H1 (cell line): ENCODE measurements at regions not wholly inside any gene's neighbourhood (a gene's known extent, or its start where the extent isn't known, plus 50 kb on each side); places are given as distances from the start of the nearest gene placed in this dataset.

Experiments
- CTCF ChIA-PET: fragments of 300-600 bp; sonication (Branson Sonifier 250); formaldehyde crosslinking; loops from one replicate; lab custom pipeline; 2021; ENCODE audit not compliant: partially characterized antibody; lab: Charles Lee
- POLR2A ChIA-PET: fragments of 300-600 bp; sonication (Branson Sonifier 250); formaldehyde crosslinking; loops from one replicate; lab custom pipeline; 2021; ENCODE audit warnings: inconsistent platforms; ENCODE audit not compliant: partially characterized antibody; lab: Charles Lee
- DNase-seq, 2 experiments: peaks; one replicate each; pipeline versions ENCODE4 v3.0.0 to v3.0.0-alpha.2; 2010 to 2022; ENCODE audit warnings: low spot score in 2 of 2, low read depth in 1 of 2, mixed read lengths in 1 of 2
- FAIRE-seq: peaks from 2 replicates; lab custom pipeline; 2011; peaks lifted over from hg19 to GRCh38; lab: Jason Lieb, UNC
- H2AFZ ChIP-seq: 2 replicates; pipeline ENCODE4 v1.8.1; 2012; ENCODE audit warnings: low read length, inconsistent platforms
- H2AK5ac ChIP-seq: 2 replicates; pipeline ENCODE4 v1.6.1; 2013; ENCODE audit warnings: low read depth, low read length
- H2BK120ac ChIP-seq: replicated peaks from 2 replicates; pipeline ENCODE3; 2013; ENCODE audit warnings: low read depth, low read length, inconsistent platforms
- H2BK12ac ChIP-seq: 2 replicates; pipeline ENCODE4 v1.6.1; 2013; ENCODE audit warnings: low read depth, low read length
- H2BK15ac ChIP-seq: 2 replicates; pipeline ENCODE4 v1.6.1; 2013; ENCODE audit warnings: low read length
- H2BK20ac ChIP-seq: 2 replicates; pipeline ENCODE4 v1.6.1; 2013; ENCODE audit warnings: low read length
- H2BK5ac ChIP-seq: 2 replicates; pipeline ENCODE4 v1.6.1; 2013; ENCODE audit warnings: low read depth, low read length
- H3K14ac ChIP-seq: 2 replicates; pipeline ENCODE4 v1.6.1; 2013; ENCODE audit warnings: inconsistent platforms; ENCODE audit not compliant: insufficient read length
- H3K18ac ChIP-seq: 2 replicates; pipeline ENCODE4 v1.6.1; 2013; ENCODE audit warnings: low read length; ENCODE audit errors: extremely low read depth
- H3K23ac ChIP-seq: 2 replicates; pipeline ENCODE4 v1.6.1; 2013; ENCODE audit warnings: inconsistent platforms; ENCODE audit not compliant: insufficient read length
- H3K23me2 ChIP-seq: 2 replicates; pipeline ENCODE4 v1.6.1; 2013; ENCODE audit warnings: low read depth, low read length
- H3K27ac ChIP-seq: 2 replicates; pipeline ENCODE4 v1.6.1; 2011; ENCODE audit warnings: low read depth, low read length, inconsistent platforms
- H3K27me3 ChIP-seq, 4 experiments: replicated peaks in 1 of 4; 1 replicate in 1 of 4; 2 replicates in 3 of 4; pipeline versions ENCODE4 v1.6.1 to v1.8.1; 2011 to 2013; ENCODE audit warnings: low read length in 3 of 4, mild to moderate bottlenecking in 3 of 4, inconsistent platforms in 2 of 4, mixed read lengths in 2 of 4, moderate library complexity in 1 of 4; ENCODE audit not compliant: control insufficient read depth in 3 of 4, insufficient read depth in 3 of 4; ENCODE audit errors: extremely low read depth in 1 of 4
- H3K36me3 ChIP-seq, 4 experiments: 2 replicates each; pipeline versions ENCODE4 v1.6.1 to v1.8.1; 2011 to 2013; ENCODE audit warnings: mild to moderate bottlenecking in 4 of 4, low read length in 3 of 4, moderate library complexity in 2 of 4, control low read depth in 1 of 4, inconsistent platforms in 1 of 4; ENCODE audit not compliant: insufficient read depth in 4 of 4, control insufficient read depth in 2 of 4
- H3K4ac ChIP-seq: replicated peaks from 2 replicates; pipeline ENCODE3; 2013; ENCODE audit warnings: low read length, low read depth, mixed read lengths, inconsistent platforms; ENCODE audit not compliant: insufficient read length
- H3K4me1 ChIP-seq, 4 experiments: replicated peaks in 1 of 4; 1 replicate in 1 of 4; 2 replicates in 3 of 4; pipeline versions ENCODE4 v1.6.1 to v1.8.1; 2011 to 2013; ENCODE audit warnings: low read length in 3 of 4, inconsistent platforms in 2 of 4, mixed read lengths in 1 of 4; ENCODE audit not compliant: insufficient read depth in 4 of 4, control insufficient read depth in 3 of 4
- H3K4me2 ChIP-seq, 2 experiments: 2 replicates each; pipeline versions ENCODE4 v1.6.1 to v1.8.1; 2011 to 2013; ENCODE audit warnings: low read depth in 2 of 2, low read length in 2 of 2, control low read depth in 1 of 2, inconsistent platforms in 1 of 2, mild to moderate bottlenecking in 1 of 2; ENCODE audit not compliant: insufficient read depth in 1 of 2
- H3K4me3 ChIP-seq, 4 experiments: fragments of 200-600, 300-600 bp in 1 of 4; sonication (generic), shearing (Covaris generic), sonication (Bioruptor Twin) in 1 of 4; 2 replicates each; pipeline versions ENCODE4 v1.5.1 to v1.8.1; 2011 to 2016; ENCODE audit warnings: low read length in 4 of 4, low read depth in 3 of 4, control low read depth in 2 of 4, inconsistent platforms in 2 of 4, mild to moderate bottlenecking in 2 of 4, mixed read lengths in 1 of 4, moderate library complexity in 1 of 4; ENCODE audit not compliant: insufficient read depth in 2 of 4; ENCODE audit errors: extremely low read depth in 1 of 4
- H3K56ac ChIP-seq: replicated peaks from 2 replicates; pipeline ENCODE3; 2013; ENCODE audit warnings: low read depth, mild to moderate bottlenecking, mixed read lengths, low read length, inconsistent platforms; ENCODE audit not compliant: insufficient read length
- H3K79me1 ChIP-seq: 2 replicates; pipeline ENCODE4 v1.6.1; 2013; ENCODE audit warnings: low read depth, low read length, control low read depth
- H3K79me2 ChIP-seq, 2 experiments: 2 replicates each; pipeline versions ENCODE4 v1.6.1 to v1.8.1; 2012 to 2013; ENCODE audit warnings: low read length in 2 of 2, mild to moderate bottlenecking in 2 of 2, inconsistent platforms in 1 of 2; ENCODE audit not compliant: insufficient read depth in 2 of 2, control insufficient read depth in 1 of 2
- H3K9ac ChIP-seq, 4 experiments: replicated peaks in 1 of 4; 1 replicate in 1 of 4; 2 replicates in 3 of 4; pipeline versions ENCODE4 v1.6.1 to v1.8.1; 2011 to 2013; ENCODE audit warnings: low read depth in 3 of 4, low read length in 3 of 4, control low read depth in 2 of 4, mild to moderate bottlenecking in 2 of 4, moderate library complexity in 2 of 4, inconsistent platforms in 1 of 4; ENCODE audit errors: extremely low read depth in 1 of 4
- H3K9me3 ChIP-seq, 2 experiments: 2 replicates each; pipeline versions ENCODE4 v1.6.1 to v1.8.1; 2012 to 2013; ENCODE audit warnings: mild to moderate bottlenecking in 2 of 2, moderate library complexity in 2 of 2, control low read depth in 1 of 2, inconsistent platforms in 1 of 2, low read depth in 1 of 2, low read length in 1 of 2, mixed read lengths in 1 of 2; ENCODE audit not compliant: insufficient read depth in 2 of 2
- H4K20me1 ChIP-seq, 2 experiments: replicated peaks in 1 of 2; 2 replicates each; pipeline versions ENCODE3 to v1.8.1; 2011 to 2013; ENCODE audit warnings: inconsistent platforms in 2 of 2, low read length in 2 of 2, mild to moderate bottlenecking in 1 of 2; ENCODE audit not compliant: insufficient read depth in 2 of 2, control insufficient read depth in 1 of 2
- H4K5ac ChIP-seq: 2 replicates; pipeline ENCODE4 v1.6.1; 2013; ENCODE audit warnings: low read length, low read depth, mixed read lengths, inconsistent platforms; ENCODE audit not compliant: insufficient read length
- H4K8ac ChIP-seq: 2 replicates; pipeline ENCODE4 v1.8.0; 2013; ENCODE audit warnings: mild to moderate bottlenecking, moderate library complexity, low read length, inconsistent platforms; ENCODE audit not compliant: insufficient read depth; ENCODE audit errors: extremely low read depth
- H4K91ac ChIP-seq: replicated peaks from 2 replicates; pipeline ENCODE3; 2013; ENCODE audit warnings: low read length, mixed read lengths, inconsistent platforms; ENCODE audit not compliant: insufficient read length
- ASH2L ChIP-seq: fragments of 200-600, 300-600 bp; sonication (generic); IDR thresholded peaks from one replicate; pipeline ENCODE4 v1.7.1; 2017; ENCODE audit warnings: low read length
- CBX5 ChIP-seq: fragments of 300-800, 300-1000 bp; sonication (generic); IDR thresholded peaks from 2 replicates; pipeline ENCODE4 v1.7.1; 2016; ENCODE audit warnings: antibody characterized with exemption, low read length, low read depth
- MAFK ChIP-seq: IDR thresholded peaks from 2 replicates; pipeline ENCODE4 v1.6.1; 2012; ENCODE audit warnings: low read depth, mild to moderate bottlenecking, improper control_type of control experiment, low read length
- TEAD4 ChIP-seq: IDR thresholded peaks from 2 replicates; pipeline ENCODE4 v1.6.1; 2012; ENCODE audit warnings: low read depth, low read length, inconsistent platforms, mixed read lengths
- whole genome bisulfite sequencing, 2 experiments: shearing (Covaris generic) in 1 of 2; methylation state at CpG; one replicate each; pipeline versions ENCODE4 v1.1.6 to v1.1.7; 2013 to 2015; ENCODE audit warnings: low lambda C conversion rate in 2 of 2, mixed read lengths in 2 of 2, inconsistent platforms in 1 of 2, low coverage in 1 of 2, missing lambda C conversion rate in 1 of 2; ENCODE audit not compliant: insufficient replicate concordance in 2 of 2, insufficient coverage in 1 of 2, insufficient read length in 1 of 2; ENCODE audit errors: extremely low coverage in 1 of 2, missing lambda C conversion rate in 1 of 2; 5-methylcytosine and 5-hydroxymethylcytosine counted together

DNA sequence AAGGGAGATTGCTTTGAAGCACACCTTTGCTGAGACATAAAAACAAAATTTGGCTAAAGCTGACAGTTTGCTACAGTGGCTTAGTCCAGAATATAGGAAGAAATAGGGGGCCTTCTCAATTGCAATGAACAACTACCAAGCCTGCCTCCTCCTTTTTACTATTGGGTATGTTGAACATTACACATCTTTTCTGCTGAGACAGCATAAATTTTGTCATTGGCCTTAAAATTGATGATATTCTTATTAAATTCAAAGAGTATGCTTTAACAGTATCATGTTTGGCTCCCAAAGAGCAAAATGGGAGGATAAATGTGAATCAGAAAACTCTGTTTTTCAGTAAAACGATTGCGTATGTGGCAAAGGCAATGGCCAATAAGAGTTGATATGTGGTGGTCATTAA is 721.9 kb upstream of the IGFBP7 start:
- no peak overlapping the region for H3K14ac ChIP-seq
- H3K27ac ChIP-seq, result no peak overlapping the region
- H3K18ac ChIP-seq, result no peak overlapping the region
- no peaks in the 10 kb centered on the region for H3K36me3 ChIP-seq
- no peak overlapping the region for H2BK12ac ChIP-seq
- no peak overlapping the region for H4K8ac ChIP-seq
- H3K4me2 ChIP-seq, result no peak overlapping the region
- H3K4me1 ChIP-seq, result no peaks in the 10 kb centered on the region
- no peak overlapping the region for H2AK5ac ChIP-seq
- no peak overlapping the region for H3K9ac ChIP-seq
- no peaks in the 10 kb centered on the region for H3K79me2 ChIP-seq
- no peak overlapping the region for H3K4ac ChIP-seq
- H3K23ac ChIP-seq, result no peak overlapping the region
- FAIRE-seq, result no peak
- no peak overlapping the region for H3K56ac ChIP-seq
- DNase-seq, result no peak
- no peak overlapping the region for H2BK5ac ChIP-seq
- 100% methylated on average over 2 of the region's 2 CpGs; no CpG with 5 or more reads in 1 of the 2 experiments for WGBS, 2 experiments
- H4K5ac ChIP-seq, result no peak overlapping the region
- H3K4me3 ChIP-seq, result no peak overlapping the region
- H2BK120ac ChIP-seq, result no peak overlapping the region
- TF ChIP-seq TEAD4 (no peak), ASH2L (no peak), MAFK (peak; percentile 85; the same call in 1 of the 2 replicates), CBX5 (no peak)
- H3K9me3 ChIP-seq, result no peaks in the 10 kb centered on the region
- no peak overlapping the region for H4K91ac ChIP-seq
- H2BK20ac ChIP-seq, result no peak overlapping the region
- H4K20me1 ChIP-seq, result no peaks in the 10 kb centered on the region
- H2BK15ac ChIP-seq, result no peak overlapping the region
- ChIA-PET POLR2A (no interaction called here), CTCF (no interaction called here)
- no peak overlapping the region for H2AFZ ChIP-seq
- no peaks in the 10 kb centered on the region for H3K27me3 ChIP-seq
- H3K23me2 ChIP-seq, result no peaks in the 10 kb centered on the region
- H3K79me1 ChIP-seq, result no peaks in the 10 kb centered on the region
